ENCODE measurements at regions not wholly inside any gene's neighbourhood (a gene's known extent, or its start where the extent isn't known, plus 50 kb on each side); places are given as distances from the start of the nearest gene placed in this dataset.

GRCh38 chr18:60134806-60135205 is 235.0 kb downstream of the PMAIP1 start:
- Histone ChIP-seq H3K4me3 (replicated peaks in 1 of 4; ENCODE audit: control extremely low read depth in 1 of 4, insufficient read depth in 1 of 4, low read depth in 3 of 4, low read length in 4 of 4) (no peak overlapping the region), H3K27me3 (ENCODE audit: control insufficient read depth, insufficient read depth, low read length) (no peaks in the 10 kb centered on the region), H4K20me1 (ENCODE audit: control insufficient read depth, extremely low read depth, insufficient read depth, low read length) (no peaks in the 10 kb centered on the region), H3K9ac (ENCODE audit: insufficient read depth, low read length) (no peak overlapping the region), H3K4me1 (ENCODE audit: control insufficient read depth, extremely low read depth, insufficient read depth, low read length) (no peaks in the 10 kb centered on the region), H3K9me3 (ENCODE audit: control insufficient read depth, insufficient read depth, low read depth, low read length) (no peaks in the 10 kb centered on the region), H2AFZ (ENCODE audit: low read length) (no peak overlapping the region), H3K36me3 (ENCODE audit: control insufficient read depth, insufficient read depth, low read length) (no peaks in the 10 kb centered on the region), H3K27ac (ENCODE audit: insufficient read depth, low read length) (no peak overlapping the region), H3K79me2 (ENCODE audit: control insufficient read depth, insufficient read depth, low read length) (no peaks in the 10 kb centered on the region), H3K4me2 (ENCODE audit: extremely low read depth, insufficient read depth, low read length) (no peak overlapping the region)
- TF ChIP-seq CTCF (conservative IDR thresholded peaks at IDR 0.05 in 1 of 2, IDR thresholded peaks at IDR 0.05 in 1 of 2; ENCODE audit: low read depth in 1 of 2, low read length in 2 of 2) = no peak
- no peak for TF ChIP-seq EZH2 (IDR thresholded peaks at IDR 0.05; ENCODE audit: low read length, missing control alignments)
- no peak for DNase-seq (ENCODE audit: low read depth in 2 of 2)

GRCh38 chr18:60130284-60130683 is 230.5 kb downstream of the PMAIP1 start:
- Histone ChIP-seq H3K9me3 (ENCODE audit: control insufficient read depth, insufficient read depth, low read depth, low read length) (no peaks in the 10 kb centered on the region), H4K20me1 (ENCODE audit: control insufficient read depth, extremely low read depth, insufficient read depth, low read length) (no peaks in the 10 kb centered on the region), H2AFZ (ENCODE audit: low read length) (no peak overlapping the region), H3K4me1 (ENCODE audit: control insufficient read depth, extremely low read depth, insufficient read depth, low read length) (no peaks in the 10 kb centered on the region), H3K79me2 (ENCODE audit: control insufficient read depth, insufficient read depth, low read length) (no peaks in the 10 kb centered on the region), H3K27me3 (ENCODE audit: control insufficient read depth, insufficient read depth, low read length) (no peaks in the 10 kb centered on the region), H3K27ac (ENCODE audit: insufficient read depth, low read length) (no peak overlapping the region), H3K4me2 (ENCODE audit: extremely low read depth, insufficient read depth, low read length) (no peak overlapping the region), H3K9ac (ENCODE audit: insufficient read depth, low read length) (no peak overlapping the region), H3K4me3 (replicated peaks in 1 of 4; ENCODE audit: control extremely low read depth in 1 of 4, insufficient read depth in 1 of 4, low read depth in 3 of 4, low read length in 4 of 4) (no peak overlapping the region), H3K36me3 (ENCODE audit: control insufficient read depth, insufficient read depth, low read length) (no peaks in the 10 kb centered on the region)
- TF ChIP-seq EZH2 (IDR thresholded peaks at IDR 0.05; ENCODE audit: low read length, missing control alignments) (no peak), CTCF (conservative IDR thresholded peaks at IDR 0.05 in 1 of 2, IDR thresholded peaks at IDR 0.05 in 1 of 2; ENCODE audit: low read depth in 1 of 2, low read length in 2 of 2) (no peak)
- no peak for DNase-seq (ENCODE audit: low read depth in 2 of 2)

GRCh38 chr18:60123031-60123430 is 223.2 kb downstream of the PMAIP1 start:
- Histone ChIP-seq H3K4me1 (ENCODE audit: control insufficient read depth, extremely low read depth, insufficient read depth, low read length) (no peaks in the 10 kb centered on the region), H3K9ac (ENCODE audit: insufficient read depth, low read length) (no peak overlapping the region), H3K27me3 (ENCODE audit: control insufficient read depth, insufficient read depth, low read length) (no peaks in the 10 kb centered on the region), H3K36me3 (ENCODE audit: control insufficient read depth, insufficient read depth, low read length) (no peaks in the 10 kb centered on the region), H3K4me2 (ENCODE audit: extremely low read depth, insufficient read depth, low read length) (no peak overlapping the region), H4K20me1 (ENCODE audit: control insufficient read depth, extremely low read depth, insufficient read depth, low read length) (no peaks in the 10 kb centered on the region), H3K79me2 (ENCODE audit: control insufficient read depth, insufficient read depth, low read length) (no peaks in the 10 kb centered on the region), H2AFZ (ENCODE audit: low read length) (no peak overlapping the region), H3K27ac (ENCODE audit: insufficient read depth, low read length) (no peak overlapping the region), H3K4me3 (replicated peaks in 1 of 4; ENCODE audit: control extremely low read depth in 1 of 4, insufficient read depth in 1 of 4, low read depth in 3 of 4, low read length in 4 of 4) (no peak overlapping the region), H3K9me3 (ENCODE audit: control insufficient read depth, insufficient read depth, low read depth, low read length) (no peaks in the 10 kb centered on the region)
- DNase-seq (ENCODE audit: low read depth in 2 of 2) = no peak
- no peak for TF ChIP-seq EZH2 (IDR thresholded peaks at IDR 0.05; ENCODE audit: low read length, missing control alignments)
- no peak for TF ChIP-seq CTCF (conservative IDR thresholded peaks at IDR 0.05 in 1 of 2, IDR thresholded peaks at IDR 0.05 in 1 of 2; ENCODE audit: low read depth in 1 of 2, low read length in 2 of 2)
